IMR-90 (cell line): ENCODE measurements at regions not wholly inside any gene's neighbourhood (a gene's known extent, or its start where the extent isn't known, plus 50 kb on each side); places are given as distances from the start of the nearest gene placed in this dataset.

Source experiments
- BHLHE40 ChIP-seq: fragments of 150-350 bp; IDR thresholded peaks from 2 replicates; pipeline ENCODE4 v1.6.1; 2016; ENCODE audit warnings: mild to moderate bottlenecking, low read depth, low read length
- CTCF ChIP-seq: conservative IDR thresholded peaks from 2 replicates; pipeline ENCODE4 v1.5.1; 2012; ENCODE audit warnings: mild to moderate bottlenecking, low read depth, low read length, improper control_type of control experiment
- ELK1 ChIP-seq: fragments of 150-350 bp; IDR thresholded peaks from 2 replicates; pipeline ENCODE4 v1.6.1; 2016; ENCODE audit warnings: low read depth, mild to moderate bottlenecking, low read length, moderate library complexity, borderline replicate concordance
- FOS ChIP-seq: fragments of 150-350 bp; IDR thresholded peaks from 2 replicates; pipeline ENCODE4 v1.6.1; 2016; ENCODE audit warnings: low read depth, low read length
- NFE2L2 ChIP-seq: fragments of 150-350 bp; IDR thresholded peaks from 2 replicates; pipeline ENCODE4 v1.6.1; 2016; ENCODE audit warnings: low read depth, mild to moderate bottlenecking, low read length
- SMC3 ChIP-seq: fragments of 150-350 bp; IDR thresholded peaks from 2 replicates; pipeline ENCODE4 v1.6.1; 2016; ENCODE audit warnings: low read depth, mild to moderate bottlenecking, antibody characterized with exemption, low read length, moderate library complexity

DNA sequence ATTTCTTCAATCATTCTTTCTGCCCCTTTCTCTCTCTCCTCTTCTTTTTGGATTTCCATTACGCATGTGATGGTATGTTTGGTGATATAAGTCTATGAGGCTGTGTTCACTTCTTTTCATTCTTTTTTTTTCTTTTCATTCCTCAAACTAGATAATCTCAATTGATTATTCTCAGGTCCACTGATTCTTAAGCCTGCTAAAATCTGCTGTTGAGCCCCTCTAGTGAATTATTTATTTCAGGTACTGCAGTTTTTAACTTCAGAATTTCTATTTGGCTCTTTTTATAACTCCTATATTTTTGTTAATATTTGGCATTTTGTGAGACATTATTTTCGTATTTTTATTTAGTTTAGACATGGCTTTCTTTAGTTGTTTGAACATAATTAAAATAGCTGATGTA lies 671.3 kb upstream of the NECTIN3 start:
- TF ChIP-seq CTCF (no peak), SMC3 (no peak), FOS (no peak), ELK1 (no peak), NFE2L2 (no peak), BHLHE40 (no peak)
